ENCODE measurements at regions not wholly inside any gene's neighbourhood (a gene's known extent, or its start where the extent isn't known, plus 50 kb on each side); places are given as distances from the start of the nearest gene placed in this dataset.

DNA sequence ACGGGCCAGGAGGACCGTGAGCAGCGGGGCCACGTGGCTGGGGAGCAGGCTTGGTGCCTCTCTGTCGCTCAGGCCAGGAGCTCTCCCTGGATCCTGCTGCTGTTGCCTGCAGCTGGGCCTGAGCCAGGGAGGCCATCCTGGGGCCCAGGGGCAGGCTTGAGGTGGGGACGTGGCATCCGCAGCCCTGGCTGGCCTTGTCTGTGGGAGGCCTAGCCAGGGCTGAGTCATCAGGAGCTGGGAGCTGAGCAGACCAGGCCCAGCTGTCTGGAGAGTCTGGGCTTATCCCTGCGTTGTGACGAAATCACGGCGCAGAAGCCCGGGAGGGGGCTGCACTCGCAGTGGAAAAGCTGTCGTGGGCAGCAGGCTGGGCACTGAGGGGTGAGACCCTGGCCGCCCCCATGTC is 138.8 kb upstream of the COL5A1 start:
- ChIA-PET CTCF (interaction anchor here (0.7 to 2.4 kb wide), 8 partner anchors 10 to 141 kb away, joined by 3 to 9 read pairs (median 4); no protein-coding TSS in a partner anchor), POLR2A (interaction anchor here (0.7 to 1.2 kb wide), 3 partner anchors 11 to 47 kb away, joined by 3 to 7 read pairs (median 4); no protein-coding TSS in a partner anchor)
- Histone ChIP-seq H3K4me3 (ENCODE audit: low read depth, low read length) (no peak overlapping the region), H3K36me3 (ENCODE audit: control insufficient read depth, insufficient read depth, low read length) (no peaks in the 10 kb centered on the region), H3K27me3 (ENCODE audit: control insufficient read depth, insufficient read depth, low read length) (no peaks in the 10 kb centered on the region)
- TF ChIP-seq, protein P1, sequence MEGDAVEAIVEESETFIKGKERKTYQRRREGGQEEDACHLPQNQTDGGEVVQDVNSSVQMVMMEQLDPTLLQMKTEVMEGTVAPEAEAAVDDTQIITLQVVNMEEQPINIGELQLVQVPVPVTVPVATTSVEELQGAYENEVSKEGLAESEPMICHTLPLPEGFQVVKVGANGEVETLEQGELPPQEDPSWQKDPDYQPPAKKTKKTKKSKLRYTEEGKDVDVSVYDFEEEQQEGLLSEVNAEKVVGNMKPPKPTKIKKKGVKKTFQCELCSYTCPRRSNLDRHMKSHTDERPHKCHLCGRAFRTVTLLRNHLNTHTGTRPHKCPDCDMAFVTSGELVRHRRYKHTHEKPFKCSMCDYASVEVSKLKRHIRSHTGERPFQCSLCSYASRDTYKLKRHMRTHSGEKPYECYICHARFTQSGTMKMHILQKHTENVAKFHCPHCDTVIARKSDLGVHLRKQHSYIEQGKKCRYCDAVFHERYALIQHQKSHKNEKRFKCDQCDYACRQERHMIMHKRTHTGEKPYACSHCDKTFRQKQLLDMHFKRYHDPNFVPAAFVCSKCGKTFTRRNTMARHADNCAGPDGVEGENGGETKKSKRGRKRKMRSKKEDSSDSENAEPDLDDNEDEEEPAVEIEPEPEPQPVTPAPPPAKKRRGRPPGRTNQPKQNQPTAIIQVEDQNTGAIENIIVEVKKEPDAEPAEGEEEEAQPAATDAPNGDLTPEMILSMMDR (IDR thresholded peaks at IDR 0.05; ENCODE audit: insufficient read depth, low read depth, low read length): no peak
- peak; percentile 87 for DNase-seq (ENCODE audit: low read depth)

DNA sequence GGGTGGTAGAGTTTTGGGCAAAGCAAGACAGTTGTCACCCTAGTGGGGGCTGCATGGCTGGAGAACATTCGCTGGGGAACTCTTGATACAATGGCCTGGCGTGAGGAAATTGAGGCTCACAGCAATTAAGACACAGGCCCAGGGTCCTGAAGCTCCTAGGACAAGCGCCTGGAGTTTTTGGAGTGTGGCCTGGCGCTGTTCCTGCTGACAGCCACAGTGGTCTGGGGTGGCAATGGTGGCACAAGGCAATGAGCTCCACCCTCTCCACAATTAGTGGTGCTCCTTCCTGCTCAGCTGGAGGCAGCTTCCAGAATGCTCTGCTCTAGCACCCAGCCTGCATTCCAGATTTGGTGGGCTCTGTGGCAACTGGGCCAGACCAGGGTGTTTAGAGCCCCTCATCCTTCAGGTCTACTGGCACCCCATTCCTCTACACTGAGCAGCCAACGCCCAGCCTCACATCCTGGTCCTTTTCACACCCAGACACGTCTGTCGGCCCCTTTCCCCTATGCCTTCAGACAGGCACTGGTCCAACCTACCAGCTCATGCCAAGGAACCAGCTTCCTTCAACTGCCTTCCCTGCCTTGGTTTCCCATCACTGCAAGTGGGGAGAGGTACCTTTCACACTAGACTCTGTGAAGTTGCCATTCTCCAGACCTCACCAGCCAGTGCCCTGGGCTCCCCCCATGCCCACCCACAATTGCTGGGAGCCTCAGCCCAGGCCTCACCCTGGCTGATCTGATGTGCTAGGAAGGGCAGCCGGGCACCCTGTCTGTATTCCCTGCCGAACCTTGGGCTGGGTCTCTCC is 138.1 kb upstream of the COL5A1 start:
- CTCF ChIA-PET: interaction anchor here (0.7 to 2.4 kb wide), 8 partner anchors 11 to 140 kb away, joined by 3 to 9 read pairs (median 4); no protein-coding TSS in a partner anchor
- Histone ChIP-seq H3K4me3 (ENCODE audit: low read depth, low read length) (no peak overlapping the region), H3K27me3 (ENCODE audit: control insufficient read depth, insufficient read depth, low read length) (no peaks in the 10 kb centered on the region), H3K36me3 (ENCODE audit: control insufficient read depth, insufficient read depth, low read length) (no peaks in the 10 kb centered on the region)
- TF ChIP-seq, protein P1 (IDR thresholded peaks at IDR 0.05; ENCODE audit: insufficient read depth, low read depth, low read length): no peak
- no peak for DNase-seq (ENCODE audit: low read depth)
- POLR2A ChIA-PET: interaction anchor here (0.7 to 1.2 kb wide), 3 partner anchors 11 to 47 kb away, joined by 3 to 7 read pairs (median 4); no protein-coding TSS in a partner anchor

DNA sequence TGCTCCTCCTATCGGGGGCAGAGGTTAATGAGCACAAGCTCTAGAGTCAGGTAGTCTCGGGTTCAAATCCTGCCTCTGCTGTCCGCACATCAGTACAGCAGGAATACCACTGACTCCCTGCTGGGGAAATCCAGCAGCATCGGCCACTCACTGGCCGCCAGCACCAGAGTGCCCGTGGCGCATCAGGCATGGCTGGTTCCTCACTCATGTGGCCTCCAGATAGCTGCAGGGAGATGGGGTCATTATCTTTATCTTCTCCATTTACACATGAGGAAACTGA is 137.6 kb upstream of the COL5A1 start:
- H3K4me3 ChIP-seq (ENCODE audit: low read depth, low read length): no peak overlapping the region
- H3K36me3 ChIP-seq (ENCODE audit: control insufficient read depth, insufficient read depth, low read length): no peaks in the 10 kb centered on the region
- ChIA-PET POLR2A (no interaction called here), CTCF (interaction anchor here (2.0 kb wide), 1 partner anchor 12 kb away, joined by 9 read pairs; no protein-coding TSS in a partner anchor)
- H3K27me3 ChIP-seq (ENCODE audit: control insufficient read depth, insufficient read depth, low read length): no peaks in the 10 kb centered on the region
- no peak for DNase-seq (ENCODE audit: low read depth)
- TF ChIP-seq, protein P1 (IDR thresholded peaks at IDR 0.05; ENCODE audit: insufficient read depth, low read depth, low read length): no peak

DNA sequence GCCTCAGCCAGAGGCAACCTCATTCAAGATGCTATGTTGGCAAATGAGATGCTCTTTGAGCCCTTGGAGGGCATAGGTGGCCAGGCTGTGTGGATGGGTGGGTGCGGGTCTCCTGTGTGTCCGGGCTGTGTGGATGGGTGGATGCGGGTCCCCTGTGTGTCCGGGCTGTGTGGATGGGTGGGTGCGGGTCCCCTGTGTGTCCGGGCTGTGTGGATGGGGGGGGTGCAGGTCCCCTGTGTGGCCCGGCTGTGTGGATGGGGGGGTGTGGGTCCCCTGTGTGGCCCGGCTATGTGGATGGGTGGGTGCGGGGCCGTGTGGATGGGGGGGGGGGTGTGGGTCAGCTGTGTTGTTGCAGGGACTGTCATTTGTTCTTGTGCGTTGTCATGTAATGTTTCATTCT is 136.6 kb upstream of the COL5A1 start:
- H3K27me3 ChIP-seq (ENCODE audit: control insufficient read depth, insufficient read depth, low read length): no peaks in the 10 kb centered on the region
- H3K36me3 ChIP-seq (ENCODE audit: control insufficient read depth, insufficient read depth, low read length): no peaks in the 10 kb centered on the region
- CTCF ChIA-PET: no interaction called here
- H3K4me3 ChIP-seq (ENCODE audit: low read depth, low read length): no peak overlapping the region
- POLR2A ChIA-PET: no interaction called here
- no peak for DNase-seq (ENCODE audit: low read depth)
- TF ChIP-seq, protein P1 (IDR thresholded peaks at IDR 0.05; ENCODE audit: insufficient read depth, low read depth, low read length): no peak

DNA sequence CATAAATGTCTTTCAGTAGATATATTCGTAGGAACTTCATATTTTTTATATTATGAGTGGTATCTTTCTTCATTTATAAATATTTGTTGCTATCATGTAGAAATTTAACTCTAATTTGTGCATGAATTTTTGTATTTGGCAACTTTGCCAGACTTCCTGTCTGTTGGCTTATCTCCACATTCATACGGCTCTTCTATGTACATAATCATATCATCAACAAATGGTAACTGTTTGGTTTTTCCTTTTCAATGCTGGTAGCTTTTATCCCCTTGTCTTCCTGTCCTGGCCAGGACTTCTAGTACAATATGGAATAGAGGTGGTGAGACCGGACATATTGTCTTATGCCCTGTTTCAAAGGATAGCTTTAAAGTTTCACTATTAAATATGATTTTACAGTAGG is 132.3 kb upstream of the COL5A1 start:
- Histone ChIP-seq H3K4me3 (ENCODE audit: low read depth, low read length) (no peak overlapping the region), H3K27me3 (ENCODE audit: control insufficient read depth, insufficient read depth, low read length) (no peaks in the 10 kb centered on the region), H3K36me3 (ENCODE audit: control insufficient read depth, insufficient read depth, low read length) (no peaks in the 10 kb centered on the region)
- TF ChIP-seq, protein P1 (IDR thresholded peaks at IDR 0.05; ENCODE audit: insufficient read depth, low read depth, low read length): no peak
- CTCF ChIA-PET: interaction anchor here (0.6 to 0.7 kb wide), 2 partner anchors 85 to 1819 kb away, joined by 3 to 4 read pairs; no protein-coding TSS in a partner anchor
- no peak for DNase-seq (ENCODE audit: low read depth)
- POLR2A ChIA-PET: no interaction called here
